GM18873 (cell line): ENCODE measurements at regions not wholly inside any gene's neighbourhood (a gene's known extent, or its start where the extent isn't known, plus 50 kb on each side); places are given as distances from the start of the nearest gene placed in this dataset.
A peak's percentile ranks its signal among the peaks of the same experiment; 100 is the strongest.

Experiments
- ATAC-seq: cut with Tn5 transposase; IDR thresholded peaks from one replicate; pipeline ENCODE4 v1.9.1; 2021; ENCODE audit warnings: mild to moderate bottlenecking, moderate library complexity, moderate number of reproducible peaks; ENCODE audit not compliant: unreplicated experiment, low FRiP score

DNA sequence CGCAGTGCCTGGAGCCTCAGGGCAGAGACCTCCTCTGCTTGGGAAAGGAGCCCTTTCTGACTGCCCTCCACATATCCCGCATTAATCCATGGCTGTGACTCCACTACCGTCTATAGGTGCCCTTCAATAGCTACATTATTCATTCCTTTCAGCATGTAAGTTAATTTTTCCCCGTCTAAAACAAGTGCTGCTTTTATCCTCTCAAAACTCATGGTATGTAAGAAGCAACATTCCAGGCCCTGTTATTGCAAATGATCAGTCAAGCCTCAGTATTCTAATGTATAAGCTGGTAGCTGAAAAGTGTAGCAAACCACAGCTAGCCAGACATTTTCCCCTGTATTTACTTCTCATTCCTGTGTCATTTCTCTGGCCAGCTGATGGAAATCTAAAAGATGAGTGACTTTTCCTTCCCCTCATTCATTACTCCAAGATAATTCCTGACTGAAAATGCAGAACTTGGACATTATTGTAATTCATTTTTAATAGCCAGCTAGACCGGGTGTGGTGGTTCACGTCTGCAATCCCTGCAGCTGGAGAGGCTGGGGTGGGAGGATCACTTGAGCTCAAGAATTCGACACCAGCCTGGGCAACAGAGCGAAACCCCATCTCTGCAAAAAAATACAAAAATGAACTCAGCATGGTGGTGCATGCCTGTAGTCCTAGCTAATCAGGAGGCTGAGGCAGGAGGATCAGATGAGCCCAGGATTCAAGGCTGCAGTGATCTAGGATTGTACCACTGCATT, 88.5 kb upstream of the SOD1 start:
- ATAC-seq, result no peak

DNA sequence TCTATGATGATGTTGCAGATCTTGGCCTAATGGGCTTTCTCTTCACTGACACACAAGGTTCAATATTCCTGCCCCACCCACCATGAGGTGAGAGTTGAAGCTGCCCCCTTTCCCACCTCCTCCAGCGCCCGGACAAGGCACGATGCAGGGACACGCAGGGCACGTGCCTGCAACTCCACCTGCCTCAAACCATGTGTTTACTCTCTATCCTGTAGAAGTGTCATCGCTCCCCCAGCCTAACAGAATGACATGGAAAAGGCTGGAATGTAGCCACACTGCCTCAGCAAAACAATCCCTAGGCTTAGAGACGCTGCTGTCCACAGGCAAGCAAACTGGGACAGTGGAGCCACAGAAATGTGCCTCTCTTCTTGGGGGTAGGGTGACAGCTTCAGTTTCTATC, 92.9 kb upstream of the SOD1 start:
- ATAC-seq, result no peak

GRCh38 chr21:31566064-31566463, 93.4 kb upstream of the SOD1 start:
- ATAC-seq, result no peak

GRCh38 chr21:31564439-31564838, 95.1 kb upstream of the SOD1 start:
- ATAC-seq, result no peak

GRCh38 chr21:31560479-31560878, 99.0 kb upstream of the SOD1 start:
- no peak for ATAC-seq

GRCh38 chr21:31559368-31560119, 99.9 kb upstream of the SOD1 start:
- ATAC-seq, result peak; percentile 55

DNA sequence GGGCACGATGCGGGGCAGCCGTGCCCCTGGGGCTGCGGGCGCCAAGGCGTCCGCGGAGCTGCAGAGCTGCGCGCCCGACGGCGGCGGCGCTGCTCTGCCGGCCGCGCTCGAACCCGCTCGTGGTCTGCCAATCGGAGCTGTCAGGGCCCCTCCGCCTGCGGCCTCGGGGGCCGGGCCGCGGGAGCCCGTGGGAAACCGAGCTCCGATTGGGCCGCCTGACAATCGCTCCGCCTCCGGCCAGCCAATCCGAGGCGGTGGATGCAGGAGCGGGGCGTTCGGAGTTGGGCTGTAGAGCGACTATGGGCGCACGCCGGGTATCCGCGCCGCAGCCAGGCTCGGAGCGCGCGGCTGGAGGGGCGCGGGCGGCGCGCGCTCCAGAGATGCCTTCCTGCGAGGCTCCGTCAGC, 100.5 kb upstream of the SOD1 start:
- peak; percentile 75 for ATAC-seq

GRCh38 chr21:31558189-31558961, 101.1 kb upstream of the SOD1 start:
- no peak for ATAC-seq

DNA sequence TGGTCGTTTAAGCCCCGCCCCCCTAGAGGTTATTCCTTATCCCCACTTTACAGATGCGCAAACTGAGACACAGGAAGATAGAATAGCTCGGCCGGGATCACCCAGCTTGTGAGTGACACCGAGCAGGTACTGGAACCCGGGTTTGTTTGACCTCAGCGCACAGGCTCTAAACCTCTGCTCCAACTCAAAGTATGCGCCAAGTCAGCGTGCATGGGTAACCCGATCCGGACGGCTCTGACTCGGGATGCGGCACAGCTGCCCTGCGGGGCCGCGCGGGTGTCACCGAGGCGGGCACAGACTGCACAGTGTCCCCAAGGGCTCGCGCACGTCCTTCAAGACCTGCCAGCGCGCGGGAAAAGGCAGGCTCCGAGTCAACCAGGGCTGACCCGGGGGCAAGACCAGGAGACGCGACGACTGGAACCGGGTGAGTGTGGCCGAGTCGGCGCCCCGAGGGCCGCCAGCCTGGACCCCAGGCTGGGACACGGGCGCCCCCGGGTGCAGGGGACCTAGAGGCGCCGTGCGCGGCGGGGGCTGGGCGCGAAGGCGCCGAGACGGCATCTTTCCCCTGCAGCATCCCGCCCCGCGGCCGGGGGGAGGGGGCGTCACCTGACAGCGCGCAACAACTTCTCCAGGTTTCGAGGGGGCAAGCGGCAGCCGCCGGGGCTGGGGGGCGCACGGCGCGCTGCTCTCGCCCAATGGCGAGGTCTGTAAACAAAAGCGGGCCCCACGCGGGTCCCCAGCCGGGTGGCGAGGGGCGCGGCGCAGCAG, 101.9 kb upstream of the SOD1 start:
- ATAC-seq, result no peak

GRCh38 chr21:31556662-31557061, 102.8 kb upstream of the SOD1 start:
- no peak for ATAC-seq

DNA sequence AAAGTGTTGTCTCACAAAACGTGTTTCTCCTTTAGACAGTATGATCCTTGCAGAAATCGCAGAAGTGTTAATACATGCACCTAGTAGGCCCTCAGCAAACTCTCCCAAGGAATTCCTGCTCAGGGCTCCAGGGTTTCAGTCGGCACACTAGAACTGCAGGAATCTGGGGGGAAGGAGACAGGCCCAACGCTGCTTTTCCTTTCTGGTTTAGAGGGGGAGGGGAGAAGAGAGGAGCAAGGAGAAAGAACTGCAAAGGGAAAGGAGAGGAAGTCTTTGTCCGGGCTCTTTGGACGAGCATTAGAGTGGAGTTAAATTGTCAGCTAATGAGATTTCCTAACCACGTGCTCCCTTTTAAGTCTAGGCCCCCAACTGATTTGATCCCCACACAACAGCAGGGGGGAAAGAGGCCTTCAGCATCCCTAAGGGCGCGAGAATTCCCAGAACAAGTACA, 103.7 kb upstream of the SOD1 start:
- ATAC-seq, result no peak

DNA sequence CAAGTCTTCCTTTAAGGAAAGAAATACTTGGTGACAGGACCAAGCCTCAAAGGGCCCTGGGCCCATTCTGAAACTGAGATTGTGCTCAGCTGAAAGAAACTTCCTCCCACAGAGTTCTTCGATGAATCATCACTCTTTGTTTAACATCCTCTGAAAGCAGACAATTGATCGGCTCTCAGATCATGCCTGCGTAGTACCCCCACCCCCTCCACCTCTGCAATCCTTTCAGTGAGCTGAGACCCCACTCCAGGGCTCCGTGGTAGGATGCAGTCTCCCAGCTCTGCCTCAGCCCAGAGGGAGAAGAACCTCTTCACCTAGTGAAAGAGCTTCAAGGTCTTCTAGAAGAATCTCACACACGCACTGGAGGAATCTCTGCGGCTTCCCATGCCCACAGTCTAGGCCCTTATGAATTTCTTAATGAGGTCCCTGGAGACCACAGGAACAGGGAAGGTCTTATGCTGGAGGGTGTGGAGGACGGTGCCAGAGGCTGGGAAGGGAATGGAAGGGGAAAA, 104.9 kb upstream of the SOD1 start:
- peak; percentile 74 for ATAC-seq

- no peak for ATAC-seq
These were observed 105.6 kb upstream of the SOD1 start for GRCh38 chr21:31553926-31554325.

GRCh38 chr21:31553461-31553860, 106.0 kb upstream of the SOD1 start:
- no peak for ATAC-seq

GRCh38 chr21:31552826-31553225, 106.7 kb upstream of the SOD1 start:
- ATAC-seq, result no peak

GRCh38 chr21:31550070-31550469, 109.4 kb upstream of the SOD1 start:
- ATAC-seq, result no peak

GRCh38 chr21:31548688-31549087, 110.8 kb upstream of the SOD1 start:
- ATAC-seq, result no peak

DNA sequence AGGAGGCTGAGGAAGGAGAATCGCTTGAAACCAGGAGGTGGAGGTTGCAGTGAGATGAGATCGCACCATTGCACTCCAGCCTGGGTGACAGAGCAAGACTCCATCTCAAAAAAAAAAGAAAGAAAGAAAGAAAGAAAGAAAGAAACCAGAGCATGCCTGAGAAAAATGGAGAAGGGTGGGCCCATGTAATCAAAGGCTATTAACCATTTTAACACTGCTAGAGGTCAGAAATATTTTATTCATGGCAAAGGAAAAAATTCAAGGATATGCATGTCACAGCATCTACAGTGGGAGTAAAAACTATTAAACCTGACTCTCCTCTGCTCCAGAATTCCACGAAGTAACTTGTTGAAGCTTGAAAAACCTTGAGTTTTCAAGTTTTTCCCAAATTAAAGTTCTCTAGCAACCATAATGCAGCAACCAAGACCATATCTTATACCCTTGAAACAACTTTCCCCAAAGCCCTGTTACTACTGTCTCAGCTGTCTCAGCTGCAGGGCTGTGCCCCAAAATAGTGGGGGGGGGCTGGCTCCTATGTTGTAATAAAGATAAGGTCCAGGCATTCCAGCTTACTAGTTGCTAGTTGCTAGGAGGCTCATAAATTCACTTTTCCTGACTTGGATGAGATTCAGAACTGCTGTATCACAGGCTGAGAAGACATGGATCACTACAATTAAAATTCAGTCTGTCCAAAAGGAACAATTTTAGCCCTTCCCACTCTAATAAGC, 112.9 kb upstream of the SOD1 start:
- ATAC-seq, result no peak

- no peak for ATAC-seq
These were observed 114.5 kb upstream of the SOD1 start for GRCh38 chr21:31545036-31545435.

GRCh38 chr21:31543191-31543590, 116.3 kb upstream of the SOD1 start:
- ATAC-seq, result no peak
